ENCODE measurements at regions not wholly inside any gene's neighbourhood (a gene's known extent, or its start where the extent isn't known, plus 50 kb on each side); places are given as distances from the start of the nearest gene placed in this dataset.

- H3K36me3 ChIP-seq (ENCODE audit: insufficient read depth, low read length): no peaks in the 10 kb centered on the region
- H3K4me3 ChIP-seq (ENCODE audit: low read depth in 1 of 2, low read length in 2 of 2): no peak overlapping the region
- H3K9ac ChIP-seq (ENCODE audit: low read depth, low read length): no peak overlapping the region
- H3K4me2 ChIP-seq (ENCODE audit: insufficient read depth, low read length): no peak overlapping the region
- no peak overlapping the region for H2AFZ ChIP-seq (ENCODE audit: low read depth, low read length)
- H4K20me1 ChIP-seq (ENCODE audit: insufficient read depth, low read length): no peaks in the 10 kb centered on the region
- no peaks in the 10 kb centered on the region for H3K9me3 ChIP-seq (ENCODE audit: insufficient read depth, low read length, severe bottlenecking)
- H3K4me1 ChIP-seq (ENCODE audit: insufficient read depth, low read length): no peaks in the 10 kb centered on the region
- no peak overlapping the region for H3K27ac ChIP-seq (ENCODE audit: low read length)
- H3K79me2 ChIP-seq (ENCODE audit: insufficient read depth, low read length): no peaks in the 10 kb centered on the region
- TF ChIP-seq CTCF (IDR thresholded peaks at IDR 0.05; ENCODE audit: borderline replicate concordance, extremely low read depth, low read length, poor library complexity, severe bottlenecking) (no peak), EZH2 (IDR thresholded peaks at IDR 0.05; ENCODE audit: borderline replicate concordance, low read depth, low read length, severe bottlenecking) (no peak)
- no peak for DNase-seq
- peaks cover 10% of the 10 kb centered on the region for H3K27me3 ChIP-seq (ENCODE audit: insufficient read depth, low read length, poor library complexity)
- no peak for ATAC-seq (ENCODE audit: insufficient read depth, low read depth)
Observed at GRCh38 chr4:177611974-177612664, 169.9 kb upstream of the AGA start.

- Histone ChIP-seq H3K27me3 (ENCODE audit: insufficient read depth, low read length, poor library complexity) (peaks cover 10% of the 10 kb centered on the region), H4K20me1 (ENCODE audit: insufficient read depth, low read length) (no peaks in the 10 kb centered on the region), H3K79me2 (ENCODE audit: insufficient read depth, low read length) (no peaks in the 10 kb centered on the region), H3K4me1 (ENCODE audit: insufficient read depth, low read length) (no peaks in the 10 kb centered on the region), H3K4me3 (ENCODE audit: low read depth in 1 of 2, low read length in 2 of 2) (no peak overlapping the region), H3K27ac (ENCODE audit: low read length) (no peak overlapping the region), H3K9me3 (ENCODE audit: insufficient read depth, low read length, severe bottlenecking) (no peaks in the 10 kb centered on the region), H3K4me2 (ENCODE audit: insufficient read depth, low read length) (no peak overlapping the region), H3K36me3 (ENCODE audit: insufficient read depth, low read length) (no peaks in the 10 kb centered on the region), H2AFZ (ENCODE audit: low read depth, low read length) (no peak overlapping the region), H3K9ac (ENCODE audit: low read depth, low read length) (no peak overlapping the region)
- DNase-seq (no peak), ATAC-seq (ENCODE audit: insufficient read depth, low read depth) (no peak)
- no peak for TF ChIP-seq EZH2 (IDR thresholded peaks at IDR 0.05; ENCODE audit: borderline replicate concordance, low read depth, low read length, severe bottlenecking)
- no peak for TF ChIP-seq CTCF (IDR thresholded peaks at IDR 0.05; ENCODE audit: borderline replicate concordance, extremely low read depth, low read length, poor library complexity, severe bottlenecking)
Observed at GRCh38 chr4:177612684-177613083, 170.4 kb upstream of the AGA start.

GRCh38 chr4:177632481-177632880 is 190.2 kb upstream of the AGA start:
- no peaks in the 10 kb centered on the region for H3K4me1 ChIP-seq (ENCODE audit: insufficient read depth, low read length)
- no peaks in the 10 kb centered on the region for H3K79me2 ChIP-seq (ENCODE audit: insufficient read depth, low read length)
- H3K9ac ChIP-seq (ENCODE audit: low read depth, low read length): no peak overlapping the region
- no peak for ATAC-seq (ENCODE audit: insufficient read depth, low read depth)
- no peak overlapping the region for H2AFZ ChIP-seq (ENCODE audit: low read depth, low read length)
- TF ChIP-seq EZH2 (IDR thresholded peaks at IDR 0.05; ENCODE audit: borderline replicate concordance, low read depth, low read length, severe bottlenecking) (no peak), CTCF (IDR thresholded peaks at IDR 0.05; ENCODE audit: borderline replicate concordance, extremely low read depth, low read length, poor library complexity, severe bottlenecking) (no peak)
- H3K4me3 ChIP-seq (ENCODE audit: low read depth in 1 of 2, low read length in 2 of 2): no peak overlapping the region
- no peaks in the 10 kb centered on the region for H3K9me3 ChIP-seq (ENCODE audit: insufficient read depth, low read length, severe bottlenecking)
- H3K36me3 ChIP-seq (ENCODE audit: insufficient read depth, low read length): no peaks in the 10 kb centered on the region
- H3K27ac ChIP-seq (ENCODE audit: low read length): no peak overlapping the region
- no peaks in the 10 kb centered on the region for H3K27me3 ChIP-seq (ENCODE audit: insufficient read depth, low read length, poor library complexity)
- H4K20me1 ChIP-seq (ENCODE audit: insufficient read depth, low read length): no peaks in the 10 kb centered on the region
- DNase-seq: no peak
- H3K4me2 ChIP-seq (ENCODE audit: insufficient read depth, low read length): no peak overlapping the region
